GM18858 (cell line): ENCODE measurements at regions not wholly inside any gene's neighbourhood (a gene's known extent, or its start where the extent isn't known, plus 50 kb on each side); places are given as distances from the start of the nearest gene placed in this dataset.

Experiments
- ATAC-seq: cut with Tn5 transposase; IDR thresholded peaks from one replicate; pipeline ENCODE4 v1.9.1; 2021; ENCODE audit not compliant: unreplicated experiment

- no peak for ATAC-seq
Observed at GRCh38 chr1:238153939-238154338, 263.2 kb upstream of the ZP4 start.

GRCh38 chr1:238153253-238153652 lies 262.5 kb upstream of the ZP4 start:
- no peak for ATAC-seq

GRCh38 chr1:238152119-238152518 lies 261.4 kb upstream of the ZP4 start:
- ATAC-seq, result no peak

GRCh38 chr1:238143038-238143437 lies 252.3 kb upstream of the ZP4 start:
- ATAC-seq, result no peak

- no peak for ATAC-seq
Observed at GRCh38 chr1:238141353-238141752, 250.6 kb upstream of the ZP4 start.

GRCh38 chr1:238139713-238140112 lies 249.0 kb upstream of the ZP4 start:
- ATAC-seq, result no peak

- ATAC-seq, result no peak
Observed at GRCh38 chr1:238138059-238138626, 247.4 kb upstream of the ZP4 start.

GRCh38 chr1:238135708-238136664 lies 245.3 kb upstream of the ZP4 start:
- no peak for ATAC-seq

- ATAC-seq, result no peak
Observed at GRCh38 chr1:238129677-238130076, 239.0 kb upstream of the ZP4 start.

- no peak for ATAC-seq
Observed at GRCh38 chr1:238123201-238123600, 232.5 kb upstream of the ZP4 start.

GRCh38 chr1:238119861-238120260 lies 229.1 kb upstream of the ZP4 start:
- ATAC-seq, result no peak

- ATAC-seq, result no peak
Observed at GRCh38 chr1:238119060-238119459, 228.3 kb upstream of the ZP4 start.

GRCh38 chr1:238115852-238116251 lies 225.1 kb upstream of the ZP4 start:
- no peak for ATAC-seq

- ATAC-seq, result no peak
Observed at GRCh38 chr1:238112952-238113621, 222.4 kb upstream of the ZP4 start.

- no peak for ATAC-seq
Observed at GRCh38 chr1:238111516-238111915, 220.8 kb upstream of the ZP4 start.

GRCh38 chr1:238111081-238111480 lies 220.4 kb upstream of the ZP4 start:
- no peak for ATAC-seq

- ATAC-seq, result no peak
Observed at GRCh38 chr1:238108417-238108816, 217.7 kb upstream of the ZP4 start.

GRCh38 chr1:238107322-238107721 lies 216.6 kb upstream of the ZP4 start:
- no peak for ATAC-seq

GRCh38 chr1:238104752-238105151 lies 214.0 kb upstream of the ZP4 start:
- no peak for ATAC-seq

- no peak for ATAC-seq
Observed at GRCh38 chr1:238101923-238102322, 211.2 kb upstream of the ZP4 start.

GRCh38 chr1:238099871-238100270 lies 209.1 kb upstream of the ZP4 start:
- ATAC-seq, result no peak

- ATAC-seq, result no peak
Observed at GRCh38 chr1:238089615-238090014, 198.9 kb upstream of the ZP4 start.
